ENCODE measurements at regions not wholly inside any gene's neighbourhood (a gene's known extent, or its start where the extent isn't known, plus 50 kb on each side); places are given as distances from the start of the nearest gene placed in this dataset.

DNA sequence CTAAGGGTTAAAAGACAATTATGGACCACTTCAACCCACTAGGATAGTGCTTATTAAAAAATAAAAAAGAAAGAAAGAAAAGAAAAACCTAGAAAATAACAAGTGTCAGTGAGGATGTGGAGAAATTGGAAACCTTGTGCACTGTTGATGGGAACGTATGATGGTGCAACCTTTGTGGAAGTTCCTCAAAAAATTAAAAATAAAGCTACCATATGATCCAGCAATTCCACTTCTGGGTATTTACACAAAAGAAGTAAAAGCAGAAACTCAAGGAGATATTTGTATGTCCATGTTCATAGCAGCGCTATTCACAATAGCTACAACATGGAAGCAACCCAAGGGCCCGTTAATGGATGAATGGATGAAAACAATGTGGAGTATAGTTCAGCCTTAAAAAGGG is 115.2 kb upstream of the ATP1A1 start:
- no peak overlapping the region for H2BK5ac ChIP-seq (ENCODE audit: low read depth, low read length, poor library complexity, severe bottlenecking)
- H3K9me3 ChIP-seq (ENCODE audit: control insufficient read depth, low read length) = no peaks in the 10 kb centered on the region
- DNase-seq = no peak
- H3K27ac ChIP-seq (ENCODE audit: low read length, poor library complexity, severe bottlenecking) = no peak overlapping the region
- no peak overlapping the region for H2BK15ac ChIP-seq (ENCODE audit: low read depth, poor library complexity, severe bottlenecking)
- H2AK5ac ChIP-seq (ENCODE audit: low read length, severe bottlenecking) = no peak overlapping the region
- H3K23ac ChIP-seq (ENCODE audit: low read length in 2 of 2) = no peak overlapping the region
- H3K4me3 ChIP-seq (ENCODE audit: insufficient read depth in 1 of 2, low read depth in 1 of 2, low read length in 2 of 2) = no peak overlapping the region
- no peak overlapping the region for H3K14ac ChIP-seq (ENCODE audit: low read length in 2 of 2)
- peaks cover 11% of the 10 kb centered on the region for H3K4me1 ChIP-seq (ENCODE audit: control insufficient read depth, insufficient read depth, low read depth, low read length)
- H2BK120ac ChIP-seq (ENCODE audit: low read depth, low read length) = no peak overlapping the region
- H3K9ac ChIP-seq (ENCODE audit: low read length) = no peak overlapping the region
- no peak overlapping the region for H2BK12ac ChIP-seq (ENCODE audit: low read length in 2 of 2)
- H3K79me1 ChIP-seq (replicated peaks; ENCODE audit: low read length, poor library complexity, severe bottlenecking) = no peaks in the 10 kb centered on the region
- H3K18ac ChIP-seq (ENCODE audit: low read depth in 1 of 2, low read length in 2 of 2) = no peak overlapping the region
- H4K8ac ChIP-seq (ENCODE audit: low read length) = no peak overlapping the region
- no peaks in the 10 kb centered on the region for H3K36me3 ChIP-seq (ENCODE audit: control insufficient read depth in 1 of 2, insufficient read depth in 2 of 2, low read depth in 1 of 2, low read length in 2 of 2)
- WGBS = 100% methylated on average over 2 of the region's 3 CpGs
- H4K91ac ChIP-seq (ENCODE audit: low read length) = no peak overlapping the region
- no peak overlapping the region for H3K4me2 ChIP-seq (ENCODE audit: low read length, poor library complexity, severe bottlenecking)
- H3K27me3 ChIP-seq (ENCODE audit: control insufficient read depth in 1 of 2, insufficient read depth in 1 of 2, low read length in 2 of 2) = peaks cover 15 to 25% of the 10 kb centered on the region in 2 experiments
- no peak overlapping the region for H3K4ac ChIP-seq (ENCODE audit: low read depth in 1 of 2, low read length in 2 of 2)
- no peak overlapping the region for H2AFZ ChIP-seq (ENCODE audit: low read depth, low read length)

DNA sequence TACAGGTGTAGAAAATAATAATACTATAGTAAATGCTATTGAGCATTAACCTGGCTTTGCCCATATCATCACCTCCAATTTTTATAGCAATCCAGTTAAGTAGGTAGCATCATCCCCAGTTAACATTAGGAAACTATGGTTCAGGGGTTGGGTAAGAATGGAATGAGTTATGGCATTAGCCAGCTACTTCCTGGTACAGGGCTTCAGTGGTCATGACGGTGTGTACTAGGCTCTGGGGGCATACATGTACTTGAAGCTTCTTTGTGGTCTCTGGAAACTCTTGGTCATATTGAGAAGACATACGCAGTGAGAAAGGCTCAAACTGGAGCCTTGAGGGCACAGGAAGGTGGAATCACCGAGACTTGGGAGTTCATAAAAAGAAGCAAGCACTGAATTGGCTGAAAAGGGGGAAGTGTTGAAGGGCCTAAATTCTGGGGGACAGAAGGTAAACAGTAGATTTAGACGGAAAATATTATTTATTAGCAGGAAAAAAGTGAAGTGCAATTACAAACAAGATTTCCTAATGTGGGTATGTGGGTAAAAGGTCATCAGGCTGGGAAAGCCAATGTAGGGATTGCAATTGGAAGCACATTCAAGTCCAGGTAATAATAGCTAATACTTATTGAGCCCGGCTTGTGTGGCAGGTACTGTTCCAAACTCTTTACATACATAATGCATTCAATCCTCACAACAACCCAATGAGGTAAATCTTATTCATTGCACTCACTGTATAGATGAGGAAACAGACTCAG is 114.2 kb upstream of the ATP1A1 start:
- Histone ChIP-seq H2BK120ac (ENCODE audit: low read depth, low read length) (no peak overlapping the region), H3K79me1 (replicated peaks; ENCODE audit: low read length, poor library complexity, severe bottlenecking) (no peaks in the 10 kb centered on the region), H3K9me3 (ENCODE audit: control insufficient read depth, low read length) (no peaks in the 10 kb centered on the region), H3K4ac (ENCODE audit: low read depth in 1 of 2, low read length in 2 of 2) (no peak overlapping the region), H3K23ac (ENCODE audit: low read length in 2 of 2) (no peak overlapping the region), H3K4me2 (ENCODE audit: low read length, poor library complexity, severe bottlenecking) (no peak overlapping the region), H3K36me3 (ENCODE audit: control insufficient read depth in 1 of 2, insufficient read depth in 2 of 2, low read depth in 1 of 2, low read length in 2 of 2) (no peaks in the 10 kb centered on the region), H3K4me3 (ENCODE audit: insufficient read depth in 1 of 2, low read depth in 1 of 2, low read length in 2 of 2) (no peak overlapping the region), H3K27me3 (ENCODE audit: control insufficient read depth in 1 of 2, insufficient read depth in 1 of 2, low read length in 2 of 2) (peaks cover 15 to 31% of the 10 kb centered on the region in 2 experiments), H4K91ac (ENCODE audit: low read length) (no peak overlapping the region), H3K14ac (ENCODE audit: low read length in 2 of 2) (no peak overlapping the region), H3K27ac (ENCODE audit: low read length, poor library complexity, severe bottlenecking) (no peak overlapping the region), H3K9ac (ENCODE audit: low read length) (no peak overlapping the region), H2AFZ (ENCODE audit: low read depth, low read length) (no peak overlapping the region), H3K18ac (ENCODE audit: low read depth in 1 of 2, low read length in 2 of 2) (no peak overlapping the region), H2BK12ac (ENCODE audit: low read length in 2 of 2) (no peak overlapping the region), H3K4me1 (ENCODE audit: control insufficient read depth, insufficient read depth, low read depth, low read length) (peaks cover 11% of the 10 kb centered on the region), H4K8ac (ENCODE audit: low read length) (no peak overlapping the region), H2AK5ac (ENCODE audit: low read length, severe bottlenecking) (no peak overlapping the region), H2BK5ac (ENCODE audit: low read depth, low read length, poor library complexity, severe bottlenecking) (no peak overlapping the region), H2BK15ac (ENCODE audit: low read depth, poor library complexity, severe bottlenecking) (no peak overlapping the region)
- 85% methylated on average over 5 of the region's 5 CpGs for WGBS
- DNase-seq = no peak

DNA sequence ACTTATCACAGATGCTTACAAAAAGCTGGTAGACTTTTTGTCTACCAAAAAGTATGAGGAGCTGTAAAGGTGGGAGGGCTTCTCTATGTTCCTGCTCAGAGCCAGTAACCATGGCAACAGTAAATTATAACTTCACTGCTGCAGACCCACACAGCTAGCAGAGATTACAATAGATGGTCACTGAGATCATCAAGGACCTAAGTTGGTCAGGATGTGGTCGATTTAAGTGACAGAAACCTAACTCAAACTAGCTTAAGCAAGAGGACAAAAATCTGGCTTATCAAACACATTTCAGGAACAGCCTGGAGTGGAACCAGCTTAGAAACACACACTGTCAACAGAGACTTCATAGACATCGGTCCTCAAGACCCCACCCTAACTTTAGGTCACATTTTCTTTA is 113.4 kb upstream of the ATP1A1 start:
- no peak overlapping the region for H2AFZ ChIP-seq (ENCODE audit: low read depth, low read length)
- no peak overlapping the region for H3K23ac ChIP-seq (ENCODE audit: low read length in 2 of 2)
- no peak overlapping the region for H3K27ac ChIP-seq (ENCODE audit: low read length, poor library complexity, severe bottlenecking)
- no peaks in the 10 kb centered on the region for H3K9me3 ChIP-seq (ENCODE audit: control insufficient read depth, low read length)
- H3K36me3 ChIP-seq (ENCODE audit: control insufficient read depth in 1 of 2, insufficient read depth in 2 of 2, low read depth in 1 of 2, low read length in 2 of 2) = no peaks in the 10 kb centered on the region
- no peak overlapping the region for H3K14ac ChIP-seq (ENCODE audit: low read length in 2 of 2)
- H3K79me1 ChIP-seq (replicated peaks; ENCODE audit: low read length, poor library complexity, severe bottlenecking) = no peaks in the 10 kb centered on the region
- 62% methylated on average over 1 of the region's 2 CpGs for WGBS
- DNase-seq = no peak
- peaks cover 15 to 31% of the 10 kb centered on the region in 2 experiments for H3K27me3 ChIP-seq (ENCODE audit: control insufficient read depth in 1 of 2, insufficient read depth in 1 of 2, low read length in 2 of 2)
- H3K4me2 ChIP-seq (ENCODE audit: low read length, poor library complexity, severe bottlenecking) = no peak overlapping the region
- H2BK15ac ChIP-seq (ENCODE audit: low read depth, poor library complexity, severe bottlenecking) = no peak overlapping the region
- peaks cover 11% of the 10 kb centered on the region for H3K4me1 ChIP-seq (ENCODE audit: control insufficient read depth, insufficient read depth, low read depth, low read length)
- H3K4me3 ChIP-seq (ENCODE audit: insufficient read depth in 1 of 2, low read depth in 1 of 2, low read length in 2 of 2) = no peak overlapping the region
- no peak overlapping the region for H2BK120ac ChIP-seq (ENCODE audit: low read depth, low read length)
- H4K91ac ChIP-seq (ENCODE audit: low read length) = no peak overlapping the region
- H3K9ac ChIP-seq (ENCODE audit: low read length) = no peak overlapping the region
- no peak overlapping the region for H2BK5ac ChIP-seq (ENCODE audit: low read depth, low read length, poor library complexity, severe bottlenecking)
- H3K4ac ChIP-seq (ENCODE audit: low read depth in 1 of 2, low read length in 2 of 2) = no peak overlapping the region
- H3K18ac ChIP-seq (ENCODE audit: low read depth in 1 of 2, low read length in 2 of 2) = no peak overlapping the region
- no peak overlapping the region for H2AK5ac ChIP-seq (ENCODE audit: low read length, severe bottlenecking)
- H2BK12ac ChIP-seq (ENCODE audit: low read length in 2 of 2) = no peak overlapping the region
- no peak overlapping the region for H4K8ac ChIP-seq (ENCODE audit: low read length)

DNA sequence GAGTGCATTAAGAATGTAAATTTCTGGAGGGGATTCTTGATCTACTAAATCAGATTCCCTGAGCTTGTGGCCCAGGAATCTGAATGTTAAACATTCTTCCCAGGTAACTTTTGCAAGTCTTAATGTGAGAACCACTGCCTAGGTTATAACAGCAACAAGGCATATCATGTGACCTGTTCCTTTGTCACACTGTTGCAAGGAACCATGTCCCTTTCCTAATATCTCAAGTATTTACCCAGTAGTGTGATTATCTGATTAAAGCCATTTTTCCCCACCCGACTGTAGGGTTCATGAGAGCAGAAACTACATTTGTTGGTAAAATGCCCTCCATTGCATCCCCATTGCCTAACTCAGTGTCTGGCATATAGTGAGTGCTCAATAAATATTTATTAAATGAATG is 112.9 kb upstream of the ATP1A1 start:
- H3K9me3 ChIP-seq (ENCODE audit: control insufficient read depth, low read length) = no peaks in the 10 kb centered on the region
- no peak overlapping the region for H3K4ac ChIP-seq (ENCODE audit: low read depth in 1 of 2, low read length in 2 of 2)
- no peaks in the 10 kb centered on the region for H3K36me3 ChIP-seq (ENCODE audit: control insufficient read depth in 1 of 2, insufficient read depth in 2 of 2, low read depth in 1 of 2, low read length in 2 of 2)
- H4K91ac ChIP-seq (ENCODE audit: low read length) = no peak overlapping the region
- DNase-seq = no peak
- no peaks in the 10 kb centered on the region for H3K79me1 ChIP-seq (replicated peaks; ENCODE audit: low read length, poor library complexity, severe bottlenecking)
- H2BK12ac ChIP-seq (ENCODE audit: low read length in 2 of 2) = no peak overlapping the region
- no peak overlapping the region for H3K18ac ChIP-seq (ENCODE audit: low read depth in 1 of 2, low read length in 2 of 2)
- H3K27ac ChIP-seq (ENCODE audit: low read length, poor library complexity, severe bottlenecking) = no peak overlapping the region
- H3K9ac ChIP-seq (ENCODE audit: low read length) = no peak overlapping the region
- no peak overlapping the region for H3K4me2 ChIP-seq (ENCODE audit: low read length, poor library complexity, severe bottlenecking)
- no peak overlapping the region for H4K8ac ChIP-seq (ENCODE audit: low read length)
- H2BK5ac ChIP-seq (ENCODE audit: low read depth, low read length, poor library complexity, severe bottlenecking) = no peak overlapping the region
- 100% methylated on average over 1 of the region's 1 CpG for WGBS
- no peak overlapping the region for H2BK120ac ChIP-seq (ENCODE audit: low read depth, low read length)
- peaks cover 11% of the 10 kb centered on the region for H3K4me1 ChIP-seq (ENCODE audit: control insufficient read depth, insufficient read depth, low read depth, low read length)
- peaks cover 15 to 31% of the 10 kb centered on the region in 2 experiments for H3K27me3 ChIP-seq (ENCODE audit: control insufficient read depth in 1 of 2, insufficient read depth in 1 of 2, low read length in 2 of 2)
- H3K14ac ChIP-seq (ENCODE audit: low read length in 2 of 2) = no peak overlapping the region
- no peak overlapping the region for H3K4me3 ChIP-seq (ENCODE audit: insufficient read depth in 1 of 2, low read depth in 1 of 2, low read length in 2 of 2)
- H2BK15ac ChIP-seq (ENCODE audit: low read depth, poor library complexity, severe bottlenecking) = no peak overlapping the region
- H2AFZ ChIP-seq (ENCODE audit: low read depth, low read length) = no peak overlapping the region
- no peak overlapping the region for H3K23ac ChIP-seq (ENCODE audit: low read length in 2 of 2)
- no peak overlapping the region for H2AK5ac ChIP-seq (ENCODE audit: low read length, severe bottlenecking)

Data from mesenchymal stem cell (in vitro differentiated cells and primary cell).